D341Med (cell line): ENCODE measurements at regions not wholly inside any gene's neighbourhood (a gene's known extent, or its start where the extent isn't known, plus 50 kb on each side); places are given as distances from the start of the nearest gene placed in this dataset.

Source experiments
- DNase-seq: peaks from one replicate; pipeline ENCODE4 v3.0.0; 2012; ENCODE audit warnings: low spot score

- no peak for DNase-seq
Observed at GRCh38 chr10:69684020-69684980, 54.3 kb downstream of the FAM241B start.

DNA sequence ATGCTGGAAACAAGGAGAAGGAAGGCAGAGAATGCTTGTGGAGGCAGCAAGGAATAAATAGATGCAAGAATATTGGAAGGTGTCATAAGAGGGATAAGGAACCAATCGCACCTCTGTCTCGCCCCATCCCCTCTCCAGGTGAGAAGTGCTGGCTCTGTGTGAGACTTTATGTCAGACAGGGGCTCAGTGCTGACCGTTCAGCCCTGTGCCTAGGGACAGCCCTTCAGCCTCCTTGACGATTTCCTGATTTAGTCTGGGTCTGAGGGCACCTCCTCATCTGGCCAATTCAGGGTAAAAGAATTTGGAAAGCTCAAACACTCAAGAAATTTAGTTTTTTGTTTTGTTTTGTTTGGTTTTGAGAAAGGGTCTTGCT lies 54.9 kb downstream of the FAM241B start:
- DNase-seq: no peak

DNA sequence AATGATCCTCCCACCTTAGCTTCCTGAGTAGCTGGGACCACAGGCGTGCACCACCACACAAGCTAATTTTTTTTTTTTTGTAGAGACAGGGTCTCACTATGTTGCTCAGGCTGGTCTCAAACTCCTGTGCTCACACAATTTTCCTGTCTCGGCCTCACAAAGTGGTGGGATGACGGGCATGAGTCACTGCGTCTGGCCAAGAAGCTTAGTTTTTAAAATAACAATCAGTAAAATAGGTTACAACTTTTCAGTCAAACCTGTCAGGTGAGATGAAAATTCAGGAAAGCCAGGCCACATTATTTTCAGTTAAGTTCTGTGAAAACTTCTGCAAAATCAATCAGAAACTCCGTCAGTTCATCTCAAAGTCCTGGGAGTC lies 55.4 kb downstream of the FAM241B start:
- DNase-seq: no peak

GRCh38 chr10:69685802-69686585 lies 55.9 kb downstream of the FAM241B start:
- no peak for DNase-seq

GRCh38 chr10:69686866-69687265 lies 56.8 kb downstream of the FAM241B start:
- DNase-seq: no peak

DNA sequence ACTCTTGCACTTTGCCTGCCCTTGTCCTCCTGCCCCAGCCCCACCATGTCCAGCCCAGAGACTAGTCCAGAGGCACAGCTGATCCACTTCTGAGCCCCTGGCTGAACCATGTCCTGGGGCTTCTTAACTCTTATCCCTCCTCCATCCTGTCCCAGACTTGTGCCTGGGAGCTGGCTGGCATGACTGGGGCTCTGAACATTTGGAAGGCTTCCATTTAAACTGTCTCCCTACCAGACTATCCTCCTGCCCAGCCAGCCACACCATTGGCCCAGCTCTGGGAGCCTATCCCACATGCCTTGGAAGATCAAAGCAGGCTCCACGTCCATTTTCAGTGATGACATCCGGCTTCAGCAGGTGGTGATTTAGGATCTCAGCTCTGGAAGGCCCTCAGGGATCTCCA lies 57.4 kb downstream of the FAM241B start:
- DNase-seq: no peak

GRCh38 chr10:69692267-69692666 lies 62.2 kb downstream of the FAM241B start:
- no peak for DNase-seq

DNA sequence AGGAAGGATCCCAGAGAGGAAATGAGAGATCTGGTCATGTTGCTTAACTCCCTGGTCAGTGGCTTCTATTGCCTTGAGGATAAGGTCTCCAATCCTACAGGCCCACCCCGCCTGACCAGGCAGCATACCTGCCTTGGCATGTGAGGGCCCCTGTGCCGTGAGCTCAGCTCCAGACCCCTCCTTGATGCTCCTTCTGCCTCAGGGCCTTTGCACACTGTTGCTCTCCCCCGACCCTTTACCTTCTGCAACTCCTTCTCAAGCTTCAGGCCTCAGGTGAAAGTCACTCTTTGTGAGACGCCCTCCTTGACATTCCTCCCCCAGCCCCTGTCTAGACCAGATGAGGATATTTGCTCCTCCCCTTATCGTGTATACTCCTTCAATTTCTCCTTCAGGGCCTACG lies 62.8 kb downstream of the FAM241B start:
- no peak for DNase-seq

- no peak for DNase-seq
Observed at GRCh38 chr10:69693886-69694285, 63.8 kb downstream of the FAM241B start.

GRCh38 chr10:69696073-69696731 lies 66.2 kb downstream of the FAM241B start:
- no peak for DNase-seq

- DNase-seq: no peak
Observed at GRCh38 chr10:69697006-69697405, 67.0 kb downstream of the FAM241B start.

DNA sequence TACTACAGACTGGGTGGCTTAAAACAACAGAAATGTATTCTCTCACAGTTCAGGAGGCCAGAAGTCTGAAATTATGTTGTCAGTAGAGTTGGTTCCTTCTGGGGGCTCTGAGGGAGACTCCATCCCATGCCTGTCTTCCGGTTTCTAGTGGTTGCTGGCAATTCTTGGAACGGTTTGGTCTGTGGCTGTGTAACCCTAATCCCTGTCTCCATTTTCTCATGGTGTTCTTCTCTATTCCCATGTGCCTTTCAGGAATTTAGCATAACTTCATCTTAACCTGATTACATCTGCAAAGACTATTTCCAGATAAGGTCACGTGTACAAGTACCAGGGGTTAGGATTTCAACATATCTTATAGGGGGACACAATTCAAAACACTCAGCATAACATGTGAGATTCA lies 73.2 kb downstream of the FAM241B start:
- DNase-seq: no peak

DNA sequence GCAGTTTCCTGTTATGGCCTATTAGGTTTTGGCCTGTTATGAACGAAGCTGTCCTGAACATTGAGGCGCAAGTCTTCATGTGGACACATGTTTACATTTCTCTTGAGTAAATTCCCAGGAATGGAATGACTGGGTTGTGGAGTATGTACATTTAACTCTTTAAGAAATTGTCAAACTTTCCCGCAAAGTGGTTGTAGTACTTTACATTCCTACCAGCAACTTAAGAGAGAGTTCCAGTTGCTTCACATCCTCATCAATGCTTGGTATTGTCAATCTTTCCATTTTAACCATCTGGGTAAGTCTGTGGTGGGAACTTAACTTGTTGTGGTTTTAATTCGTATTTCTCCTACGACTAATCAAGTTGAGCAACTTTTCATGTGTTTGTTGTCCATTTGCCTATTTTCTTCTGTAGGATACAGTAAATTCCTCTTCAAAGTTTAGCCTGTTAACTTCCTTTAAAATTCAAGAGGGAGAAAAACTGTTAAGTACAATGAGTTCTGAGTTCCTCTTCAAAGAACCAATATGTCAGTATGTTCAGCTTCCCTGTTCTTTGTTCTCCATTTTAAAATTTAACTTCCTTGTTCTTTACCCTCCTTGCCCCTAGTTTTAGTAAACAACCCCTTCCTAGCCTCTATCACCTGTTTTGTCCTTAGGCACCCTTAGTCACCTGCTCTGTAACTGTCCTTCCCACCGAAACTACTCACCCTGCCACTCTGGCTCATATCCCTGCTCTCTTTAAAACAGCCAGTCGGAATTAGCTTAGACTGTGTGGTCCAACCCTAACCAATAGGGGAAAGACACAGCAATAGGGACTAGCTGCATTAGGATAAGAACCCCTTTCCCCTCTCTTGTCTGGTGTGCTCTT lies 74.0 kb downstream of the FAM241B start:
- no peak for DNase-seq

GRCh38 chr10:69709366-69709941 lies 79.4 kb downstream of the FAM241B start:
- no peak for DNase-seq

DNA sequence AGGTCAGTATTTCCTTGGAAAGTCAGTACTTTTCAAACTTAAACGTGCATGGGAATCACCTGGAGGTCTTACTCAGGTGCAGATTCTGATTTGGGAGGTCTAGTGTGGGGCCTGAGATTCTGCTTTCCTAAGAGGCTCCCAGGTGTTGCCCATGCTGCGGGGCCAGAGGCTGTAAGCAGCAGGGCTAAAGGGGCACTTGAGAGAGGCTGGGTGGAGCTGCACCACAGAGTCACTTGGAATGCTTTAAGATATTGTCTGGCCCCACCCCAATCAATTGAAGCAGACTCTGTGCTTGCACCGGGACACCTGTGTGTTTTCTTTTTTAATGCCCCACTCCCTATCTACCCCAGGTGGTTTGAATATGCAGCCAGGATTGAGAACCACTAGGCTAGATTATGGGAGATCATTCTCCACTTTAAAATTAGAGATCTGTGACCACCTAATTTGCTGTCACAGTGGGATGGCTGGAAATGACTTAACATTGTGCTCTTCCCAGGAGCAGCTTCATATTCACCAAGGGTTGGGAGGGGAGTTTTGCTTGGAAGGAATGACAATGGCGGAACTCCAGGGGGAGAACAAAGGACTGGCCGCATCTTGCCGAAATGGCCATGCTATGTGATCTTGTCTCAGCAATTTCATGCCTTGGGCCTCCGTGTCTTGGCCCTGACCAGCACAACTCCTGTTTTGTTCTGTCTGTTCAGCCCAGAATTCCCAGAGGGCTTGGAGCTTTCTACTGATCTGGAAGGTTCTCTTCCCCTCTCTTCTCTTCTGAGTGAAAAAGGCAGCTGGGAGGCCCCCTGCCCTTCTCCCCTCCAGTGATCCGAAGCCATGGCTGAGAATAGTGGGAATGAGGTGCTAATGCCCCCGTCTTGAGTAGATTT lies 80.2 kb downstream of the FAM241B start:
- DNase-seq: no peak

- no peak for DNase-seq
Observed at GRCh38 chr10:69712342-69712741, 82.3 kb downstream of the FAM241B start.

DNA sequence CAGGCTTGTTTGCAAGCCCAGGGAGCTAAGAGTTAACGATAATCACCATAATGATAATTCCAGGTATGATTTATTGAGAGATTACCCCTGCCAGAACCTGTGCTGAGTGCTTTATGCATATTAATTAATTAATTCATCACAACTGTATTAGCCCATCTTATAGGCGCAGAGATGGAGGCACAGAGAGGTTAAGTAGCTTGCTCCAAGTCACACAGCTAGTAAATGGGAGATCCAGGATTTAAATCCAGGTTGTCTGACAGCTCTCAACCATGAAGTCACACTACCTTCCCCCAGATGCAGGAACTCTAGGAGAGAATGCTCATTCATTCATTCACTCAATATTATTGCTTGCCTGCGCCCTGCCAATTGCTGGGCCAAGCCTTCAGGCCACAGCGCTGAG lies 84.5 kb downstream of the FAM241B start:
- DNase-seq: no peak

GRCh38 chr10:69715156-69715898 lies 85.3 kb downstream of the FAM241B start:
- no peak for DNase-seq

DNA sequence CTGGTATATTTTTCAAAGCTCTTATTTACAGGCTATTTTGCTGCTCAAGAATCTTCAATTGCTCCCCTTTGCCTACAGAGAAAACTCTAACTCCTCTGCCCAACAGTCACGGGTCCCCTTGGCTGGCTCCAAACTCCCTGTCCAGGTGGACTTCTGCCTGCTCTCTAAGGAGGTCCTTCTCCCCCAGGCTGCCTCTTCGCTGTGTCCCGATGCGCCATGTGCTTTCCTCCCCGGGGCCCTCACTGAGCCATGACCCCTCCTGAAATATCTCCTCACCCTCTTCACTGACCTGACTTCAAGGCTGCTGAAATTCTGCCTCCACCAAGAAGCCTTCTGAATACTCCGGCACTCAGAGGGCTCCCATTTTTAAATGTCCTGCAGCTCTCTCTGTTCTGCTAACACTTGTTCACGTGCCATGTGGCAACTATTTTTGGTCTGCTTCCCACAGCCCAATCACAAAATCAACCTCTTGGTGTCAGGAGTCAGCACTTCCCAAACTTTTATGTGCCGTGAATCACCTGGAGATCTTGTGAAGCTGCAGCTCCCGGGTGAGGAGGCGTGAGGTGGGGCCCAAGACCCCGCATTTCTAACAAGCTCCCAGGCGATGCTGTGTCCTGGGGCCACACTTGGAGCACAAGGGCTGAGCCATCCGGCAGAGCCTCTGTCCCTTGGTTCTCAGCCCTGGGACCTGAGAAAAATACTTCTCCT lies 85.7 kb upstream of the COL13A1 start:
- no peak for DNase-seq
